Right lung (tissue), 2 donors: ENCODE measurements at regions not wholly inside any gene's neighbourhood (a gene's known extent, or its start where the extent isn't known, plus 50 kb on each side); places are given as distances from the start of the nearest gene placed in this dataset.

Experiments used
- DNase-seq, 2 donors: peaks; one replicate each; pipeline ENCODE4 v3.0.0-alpha.2; 2013

- DNase-seq = no peak
Measured at GRCh38 chr17:77861133-77861695, 97.3 kb upstream of the TNRC6C start.

- DNase-seq = no peak
Measured at GRCh38 chr17:77861981-77862645, 96.4 kb upstream of the TNRC6C start.

- no peak for DNase-seq
Measured at GRCh38 chr17:77862890-77863813, 95.4 kb upstream of the TNRC6C start.

DNA sequence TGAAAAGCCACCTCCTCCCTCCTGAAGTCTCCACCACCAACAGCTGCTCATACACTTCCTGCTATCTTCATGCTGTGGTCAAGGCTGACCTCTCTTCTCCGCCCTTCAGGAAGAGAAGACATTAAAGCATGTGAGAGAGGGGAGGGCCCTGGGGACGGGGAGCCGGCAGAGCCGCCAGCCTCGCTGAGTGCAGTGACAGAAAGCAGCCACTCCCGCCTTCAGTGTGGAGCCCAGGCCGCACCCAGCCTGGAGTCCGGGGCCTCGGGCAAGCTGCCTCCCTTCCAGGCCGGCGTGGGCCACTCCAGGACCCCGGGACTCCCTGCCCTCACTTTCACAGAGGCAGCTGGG lies 94.7 kb upstream of the TNRC6C start:
- DNase-seq = no peak

DNA sequence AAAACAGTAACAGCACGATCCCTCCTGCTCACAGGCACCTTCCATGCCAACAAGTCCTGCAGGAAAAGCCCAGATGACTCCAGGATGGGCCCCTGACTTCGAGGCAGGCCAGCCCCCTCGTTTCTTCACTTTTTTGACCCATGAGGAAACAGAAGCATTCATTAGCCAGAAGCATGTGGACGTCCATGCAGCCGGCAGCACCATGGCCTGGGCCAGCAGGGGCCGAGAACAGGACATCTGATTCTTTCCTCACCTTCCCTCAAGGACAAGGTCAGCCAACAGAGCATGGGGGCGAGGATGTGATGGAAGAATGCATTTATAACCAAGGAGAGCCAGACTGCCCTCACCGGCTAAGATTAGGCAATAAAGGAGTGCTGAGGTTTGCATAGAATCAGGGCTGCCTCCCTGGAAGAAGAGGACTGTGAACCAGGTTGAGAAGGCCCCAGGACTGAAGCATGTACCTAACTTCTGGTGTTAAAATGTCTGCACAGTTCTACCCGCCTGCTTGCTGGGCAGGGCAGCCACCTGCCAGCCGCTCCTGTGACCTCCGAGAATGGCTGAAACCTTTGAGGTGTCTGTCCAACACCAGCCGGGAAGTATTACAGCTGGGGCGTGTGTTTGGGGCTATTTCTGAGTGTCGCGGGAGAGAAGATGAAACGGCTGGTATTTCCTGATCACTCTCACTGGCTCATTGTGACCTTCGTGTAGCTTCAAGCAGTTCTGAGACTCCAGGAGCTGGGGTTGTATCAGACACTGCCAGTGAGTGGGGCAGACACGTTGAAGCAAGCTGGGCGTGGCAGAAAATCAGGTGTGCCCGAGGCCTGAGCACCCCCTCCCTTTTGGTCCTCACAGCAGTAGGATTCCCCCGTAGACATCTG lies 94.0 kb upstream of the TNRC6C start:
- DNase-seq = no peak

DNA sequence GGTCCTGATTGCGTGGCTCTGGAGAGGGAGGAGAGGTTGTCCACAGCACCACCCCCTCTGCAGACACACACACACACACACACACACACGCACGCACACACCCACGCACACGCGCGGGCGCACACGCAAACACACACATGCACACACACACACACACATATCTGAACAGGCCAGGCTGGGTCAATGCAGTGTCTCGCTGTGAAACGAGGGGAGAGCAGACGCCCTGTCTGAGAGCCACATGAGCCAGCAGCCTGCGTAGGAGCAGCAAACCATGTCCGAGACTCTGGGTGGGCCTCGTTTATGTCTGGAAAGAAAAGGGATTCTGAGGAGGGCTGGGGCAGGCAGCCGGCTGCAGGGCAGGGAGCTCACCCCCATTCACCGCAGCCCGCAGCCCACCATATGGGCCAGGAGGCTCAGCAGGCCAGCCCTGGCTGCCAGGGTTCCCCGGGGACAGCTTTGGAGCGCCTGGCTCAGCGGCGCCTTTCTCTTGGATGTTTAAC lies 93.3 kb upstream of the TNRC6C start:
- no peak for DNase-seq

GRCh38 chr17:77865716-77866115 lies 92.8 kb upstream of the TNRC6C start:
- DNase-seq = no peak

DNA sequence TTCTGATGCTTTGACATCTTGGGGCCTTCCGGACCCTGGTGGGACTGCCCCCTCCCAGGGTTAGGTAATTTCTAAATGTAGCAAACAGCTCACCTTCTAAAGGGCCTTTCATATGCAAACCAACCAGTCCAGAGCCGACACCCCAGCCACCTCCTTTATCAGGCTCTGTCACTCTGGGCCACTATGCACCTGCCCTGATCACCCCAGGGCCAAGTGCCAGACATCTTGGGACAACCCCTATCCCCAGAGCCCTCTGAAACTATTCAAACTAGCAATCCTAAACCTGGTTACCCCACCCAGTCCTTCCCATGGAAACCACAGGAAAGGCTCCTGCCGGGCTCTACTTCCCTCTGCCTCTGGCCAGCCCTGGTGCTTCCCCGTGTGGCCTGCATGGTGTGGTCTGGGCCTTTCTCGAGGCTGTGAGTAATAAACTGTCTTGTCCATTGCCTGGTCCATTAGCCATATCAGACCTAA lies 91.2 kb upstream of the TNRC6C start:
- DNase-seq = no peak

DNA sequence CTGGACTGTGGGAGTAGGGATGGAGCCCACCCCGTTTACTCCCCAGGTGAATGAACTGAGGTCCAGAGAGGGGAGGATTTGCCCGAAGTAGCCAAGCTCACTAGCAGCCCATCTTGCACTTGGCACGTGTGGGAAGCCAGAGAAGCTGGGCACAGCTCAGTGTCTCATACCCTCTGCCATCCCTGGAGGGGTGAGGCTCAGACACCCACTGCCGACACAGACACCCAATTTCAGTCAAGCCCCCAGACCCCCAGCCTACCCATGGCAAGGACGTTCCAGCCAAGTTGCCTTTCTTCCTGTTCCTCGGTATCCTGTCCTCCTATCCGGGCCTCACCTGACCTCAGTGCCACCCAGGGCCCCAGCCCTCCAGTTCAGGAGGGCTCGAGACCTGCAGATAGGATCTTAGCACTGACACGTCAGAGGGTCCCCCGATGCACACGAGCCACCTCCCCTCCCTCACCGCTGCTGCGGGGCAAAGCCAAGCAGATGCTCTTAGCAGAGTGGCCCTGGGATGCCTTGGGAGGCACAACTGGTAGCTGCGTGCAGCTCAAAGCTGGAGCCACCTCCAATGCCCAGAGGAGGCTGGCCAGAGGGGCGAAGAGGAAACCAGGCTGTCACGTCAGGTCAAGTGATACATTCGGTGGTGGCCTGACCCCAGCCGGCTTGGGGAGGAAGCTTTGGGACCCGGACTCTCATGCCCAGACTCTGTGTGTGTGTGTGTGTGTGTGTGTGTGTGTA lies 90.4 kb upstream of the TNRC6C start:
- no peak for DNase-seq

- no peak for DNase-seq
Measured at GRCh38 chr17:77869041-77869599, 89.4 kb upstream of the TNRC6C start.

DNA sequence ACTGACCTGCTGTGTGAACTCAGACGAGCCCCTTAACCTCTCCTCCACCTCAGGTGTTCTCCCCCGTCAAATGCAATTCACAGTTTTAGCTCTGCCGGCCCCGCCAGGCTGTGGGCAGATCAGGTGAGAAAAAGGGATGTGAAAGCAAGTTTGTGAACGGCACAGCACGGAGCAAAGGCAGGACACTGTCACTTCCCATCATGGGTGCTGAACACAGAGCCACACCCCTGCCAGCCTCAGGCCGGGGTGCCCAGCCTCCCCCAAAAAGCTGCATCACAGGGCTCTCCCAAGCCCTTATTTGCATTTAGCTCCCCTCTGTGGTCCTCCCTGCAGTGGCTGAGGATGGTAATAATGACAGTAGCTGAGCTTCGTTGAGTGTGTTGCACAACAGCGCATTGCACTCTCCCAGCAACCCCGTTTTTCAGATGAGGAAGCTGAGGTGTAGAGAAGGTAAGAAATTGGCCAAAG lies 88.8 kb upstream of the TNRC6C start:
- DNase-seq = no peak

- no peak for DNase-seq
Measured at GRCh38 chr17:77872199-77872598, 86.3 kb upstream of the TNRC6C start.

- no peak for DNase-seq
Measured at GRCh38 chr17:77872714-77873499, 85.6 kb upstream of the TNRC6C start.

DNA sequence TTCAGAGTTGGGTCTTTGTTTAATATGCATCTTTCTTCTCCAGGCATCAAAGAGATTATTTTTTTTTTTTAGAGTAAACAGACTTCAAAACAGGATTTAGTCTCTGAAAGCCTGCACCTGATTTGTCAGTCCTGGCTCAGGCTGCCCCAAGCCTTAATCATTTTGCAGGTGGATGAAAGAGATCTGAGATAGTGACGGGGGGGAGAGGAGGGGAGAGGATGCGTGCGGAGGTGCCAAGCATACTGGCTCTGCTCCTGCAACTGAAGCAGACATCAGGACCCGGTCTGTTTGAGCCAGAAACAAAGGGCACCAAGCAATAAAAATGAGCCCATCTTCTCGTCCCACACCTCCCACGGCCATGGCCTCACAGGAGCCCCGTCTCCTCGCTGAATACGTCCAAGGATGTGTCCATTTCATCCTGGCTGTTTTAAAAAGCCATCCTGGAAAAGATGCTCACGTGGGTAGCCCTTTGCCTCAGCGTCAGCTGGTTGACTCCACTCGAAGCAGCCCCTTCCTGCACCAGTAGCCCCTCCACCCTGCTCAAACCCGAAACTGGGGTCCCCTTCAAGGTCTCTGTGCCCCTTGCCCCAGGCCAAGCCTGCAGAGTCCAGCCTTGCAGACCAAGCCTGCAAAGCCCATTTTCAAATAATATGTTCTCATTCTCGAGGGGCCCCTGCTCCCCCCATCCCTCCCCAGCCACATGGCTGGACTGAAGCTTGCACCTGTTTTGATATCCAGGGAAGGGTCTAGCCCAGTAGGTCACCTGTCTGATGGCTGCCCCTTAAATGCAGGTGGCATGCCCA lies 84.8 kb upstream of the TNRC6C start:
- no peak for DNase-seq

- no peak for DNase-seq
Measured at GRCh38 chr17:77874303-77875050, 84.0 kb upstream of the TNRC6C start.

GRCh38 chr17:77875051-77875780 lies 83.3 kb upstream of the TNRC6C start:
- no peak for DNase-seq

DNA sequence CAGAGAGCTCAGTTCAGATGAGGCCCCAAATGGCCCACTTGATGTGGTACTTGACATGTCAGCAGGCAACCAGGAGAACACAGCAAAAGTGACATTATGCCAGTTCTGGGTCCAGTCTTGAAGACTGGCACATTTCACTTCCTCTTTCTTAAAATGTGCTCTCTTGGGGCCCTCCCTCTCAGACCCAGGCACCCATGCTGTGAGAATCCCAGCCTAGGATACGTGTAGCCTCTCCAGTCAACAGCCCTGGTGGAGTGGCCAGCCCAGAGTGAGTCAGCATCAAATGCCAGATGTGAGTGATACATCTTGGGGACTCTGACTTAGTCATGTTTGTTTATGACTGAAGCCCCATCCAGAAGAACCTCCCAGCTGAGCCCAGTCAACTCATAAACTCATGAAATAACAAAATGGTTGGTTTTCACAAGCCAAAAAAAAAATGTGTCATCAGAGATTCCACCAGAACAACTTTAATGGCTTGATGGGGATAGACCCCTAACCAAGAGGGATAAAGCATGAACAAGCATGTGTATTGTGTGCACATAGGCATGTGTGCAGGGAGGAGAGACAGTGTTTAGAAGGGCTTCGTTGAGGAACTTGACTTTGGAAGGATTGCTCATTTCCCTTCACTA lies 82.5 kb upstream of the TNRC6C start:
- no peak for DNase-seq
